ENCODE measurements at regions not wholly inside any gene's neighbourhood (a gene's known extent, or its start where the extent isn't known, plus 50 kb on each side); places are given as distances from the start of the nearest gene placed in this dataset.

- Histone ChIP-seq H3K27me3 (no peaks in the 10 kb centered on the region), H3K4me1 (no peaks in the 10 kb centered on the region), H3K36me3 (no peaks in the 10 kb centered on the region), H3K9me3 (no peaks in the 10 kb centered on the region), H3K27ac (no peak overlapping the region), H3K4me3 (no peak overlapping the region)
- TF ChIP-seq CTCF (IDR thresholded peaks at IDR 0.05) = no peak
- no peak for DNase-seq (ENCODE audit: low spot score in 2 of 2)
- intact Hi-C loops (cut with DNase I) = no loop called here
These were observed 90.9 kb upstream of the HDDC2 start for GRCh38 chr6:125392682-125393081.

GRCh38 chr6:125393449-125393858 lies 91.7 kb upstream of the HDDC2 start:
- intact Hi-C loops (cut with DNase I) = no loop called here

GRCh38 chr6:125406741-125407140 lies 105.0 kb upstream of the HDDC2 start:
- intact Hi-C loops (cut with DNase I) = no loop called here
- H3K27ac ChIP-seq = no peak overlapping the region
- no peak for TF ChIP-seq CTCF (IDR thresholded peaks at IDR 0.05)
- peaks cover 0 to 5% of the 10 kb centered on the region in 2 donors for H3K9me3 ChIP-seq
- H3K4me3 ChIP-seq = no peak overlapping the region
- no peak for DNase-seq (ENCODE audit: low spot score in 2 of 2)
- peaks cover 0 to 11% of the 10 kb centered on the region in 2 donors for H3K36me3 ChIP-seq
- H3K4me1 ChIP-seq = no peaks in the 10 kb centered on the region
- no peaks in the 10 kb centered on the region for H3K27me3 ChIP-seq

More at GRCh38 chr6:125393449-125393858, 91.7 kb upstream of the HDDC2 start:
- H3K9me3 ChIP-seq = no peaks in the 10 kb centered on the region
- TF ChIP-seq CTCF (IDR thresholded peaks at IDR 0.05) = no peak
- H3K4me1 ChIP-seq = no peaks in the 10 kb centered on the region
- no peak overlapping the region for H3K4me3 ChIP-seq
- H3K36me3 ChIP-seq = no peaks in the 10 kb centered on the region
- no peaks in the 10 kb centered on the region for H3K27me3 ChIP-seq
- DNase-seq (ENCODE audit: low spot score in 2 of 2) = no peak
- no peak overlapping the region for H3K27ac ChIP-seq

- no peak for TF ChIP-seq CTCF (IDR thresholded peaks at IDR 0.05)
- Histone ChIP-seq H3K27me3 (no peaks in the 10 kb centered on the region), H3K9me3 (no peaks in the 10 kb centered on the region), H3K36me3 (no peaks in the 10 kb centered on the region), H3K4me1 (no peaks in the 10 kb centered on the region), H3K27ac (no peak overlapping the region), H3K4me3 (no peak overlapping the region)
- DNase-seq (ENCODE audit: low spot score in 2 of 2) = no peak
- intact Hi-C loops (cut with DNase I) = no loop called here
These were observed 112.7 kb upstream of the HDDC2 start for GRCh38 chr6:125414507-125414906.

GRCh38 chr6:125415913-125416312 lies 114.1 kb upstream of the HDDC2 start:
- no peak for DNase-seq (ENCODE audit: low spot score in 2 of 2)
- no peak overlapping the region for H3K27ac ChIP-seq
- H3K9me3 ChIP-seq = no peaks in the 10 kb centered on the region
- TF ChIP-seq CTCF (IDR thresholded peaks at IDR 0.05) = no peak
- no peaks in the 10 kb centered on the region for H3K27me3 ChIP-seq
- intact Hi-C loops (cut with DNase I) = no loop called here
- no peaks in the 10 kb centered on the region for H3K36me3 ChIP-seq
- peaks cover 0 to 2% of the 10 kb centered on the region in 2 donors for H3K4me1 ChIP-seq
- no peak overlapping the region for H3K4me3 ChIP-seq

GRCh38 chr6:125421836-125422235 lies 120.1 kb upstream of the HDDC2 start:
- Histone ChIP-seq H3K27ac (peak overlapping the region; percentile 42 to 68), H3K4me3 (peak overlapping the region; percentile 34), H3K9me3 (no peaks in the 10 kb centered on the region), H3K36me3 (no peaks in the 10 kb centered on the region), H3K4me1 (peaks cover 0 to 9% of the 10 kb centered on the region in 2 donors), H3K27me3 (no peaks in the 10 kb centered on the region)
- no peak for TF ChIP-seq CTCF (IDR thresholded peaks at IDR 0.05)
- intact Hi-C loops (cut with DNase I) = loop anchor here (5.0 kb wide), 1 partner anchor 335 kb away; no protein-coding TSS in a partner anchor
- peak; percentile 11 to 79 for DNase-seq (ENCODE audit: low spot score in 2 of 2)

Data from ascending aorta (tissue), 2 donors.